Limb (tissue), 2 donors: ENCODE measurements at regions not wholly inside any gene's neighbourhood (a gene's known extent, or its start where the extent isn't known, plus 50 kb on each side); places are given as distances from the start of the nearest gene placed in this dataset.

Source experiments
- DNase-seq, 2 donors: peaks; one replicate each; pipeline ENCODE4 v3.0.0-alpha.2; 2016; ENCODE audit errors: extremely low spot score in 2 of 2

DNA sequence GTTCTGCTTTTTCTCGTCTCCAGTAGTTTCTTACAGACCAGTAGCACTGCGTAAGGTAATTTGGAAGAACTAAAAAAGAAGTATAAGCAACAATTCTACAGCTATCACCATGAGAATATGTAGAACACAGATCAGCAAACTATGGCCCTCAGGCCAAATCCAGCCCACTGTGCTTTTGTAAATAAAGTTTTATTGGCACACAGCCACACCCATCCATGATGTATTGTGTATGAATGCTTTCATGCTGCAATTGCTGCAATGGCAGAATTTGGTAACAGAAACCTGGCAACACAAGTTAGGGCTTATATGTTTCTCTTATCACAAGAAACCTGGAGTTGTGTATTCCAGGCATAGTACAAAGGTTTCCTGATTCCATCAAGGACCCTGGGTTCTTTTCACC is 386.8 kb upstream of the TSHZ2 start:
- DNase-seq, result no peak

DNA sequence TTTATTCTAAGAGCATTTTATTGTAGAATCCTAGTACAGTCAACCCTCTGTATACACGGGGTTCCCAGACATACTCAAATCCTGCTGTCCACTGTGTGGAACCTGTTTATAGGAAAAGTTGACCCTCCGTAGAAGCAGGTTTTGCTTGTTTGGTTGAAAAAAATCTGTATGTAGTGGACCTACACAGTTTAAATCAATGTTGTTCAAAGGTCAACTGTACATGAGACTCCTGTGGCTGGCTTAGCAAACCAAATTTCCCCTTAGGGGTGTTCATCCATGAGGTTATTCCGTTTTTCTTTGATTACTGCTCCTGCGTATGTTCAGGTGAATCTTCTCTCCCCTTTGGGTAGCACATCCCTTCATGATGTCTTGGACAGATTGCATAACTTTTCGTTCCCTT is 387.0 kb upstream of the ZFP64 start:
- no peak for DNase-seq

DNA sequence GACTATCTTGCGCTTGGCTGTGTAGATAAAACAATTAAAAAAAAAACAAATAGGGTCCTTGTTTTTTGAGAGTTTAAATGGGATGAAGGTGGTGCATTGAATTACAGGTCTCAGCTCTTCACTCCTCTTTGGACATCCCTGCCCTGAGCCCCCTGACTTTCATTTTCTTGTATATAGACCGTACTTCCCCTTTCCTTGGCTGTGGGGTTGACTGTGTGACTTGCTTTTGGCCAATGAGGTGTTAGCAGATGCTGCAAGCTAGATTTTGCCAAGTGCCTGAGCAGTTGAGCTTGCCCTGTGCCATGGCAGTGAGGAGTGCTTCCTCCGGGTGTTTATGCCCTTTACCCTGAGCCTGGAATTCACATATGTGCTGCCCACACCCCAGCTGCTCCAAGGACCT is 386.1 kb upstream of the ZFP64 start:
- no peak for DNase-seq

DNA sequence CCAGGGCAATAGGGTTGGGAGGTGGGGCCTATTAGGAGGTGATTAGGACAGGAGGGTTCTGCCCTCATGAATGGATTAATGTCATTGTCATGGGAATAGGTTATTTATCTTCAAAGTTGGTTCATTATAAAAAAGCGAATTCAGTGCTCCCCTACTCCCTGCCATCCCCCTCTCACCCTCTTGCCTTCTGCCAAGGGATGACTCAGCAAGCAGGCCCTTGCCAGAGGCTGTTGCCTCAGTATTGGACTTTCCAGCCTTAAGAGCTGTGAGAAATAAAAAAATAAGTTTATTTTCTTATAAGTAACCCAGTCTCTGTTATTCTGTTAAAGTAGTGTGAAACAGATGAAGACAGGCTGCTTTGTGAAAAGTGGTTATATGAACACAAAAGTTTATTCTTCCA is 381.1 kb upstream of the ZFP64 start:
- DNase-seq, result no peak

DNA sequence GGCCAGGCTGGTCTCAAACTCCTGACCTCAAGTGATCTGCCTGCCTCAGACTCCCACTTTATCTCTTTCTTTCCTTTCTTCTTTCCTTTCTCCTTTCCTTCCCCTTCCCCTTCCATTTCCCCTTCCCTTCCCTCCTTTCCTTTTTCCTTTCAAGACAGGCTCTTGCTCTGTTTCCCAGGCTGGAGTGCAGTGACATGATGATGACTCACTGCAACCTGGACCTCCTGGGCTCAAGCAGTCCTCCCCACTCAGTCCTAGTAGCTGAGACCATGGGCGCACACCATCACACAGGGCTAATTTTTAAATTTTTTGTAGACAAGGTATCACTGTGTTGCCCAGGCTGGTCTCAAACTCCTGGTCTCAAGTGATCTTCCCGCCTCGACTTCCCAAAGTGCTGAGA is 377.6 kb upstream of the ZFP64 start:
- no peak for DNase-seq

DNA sequence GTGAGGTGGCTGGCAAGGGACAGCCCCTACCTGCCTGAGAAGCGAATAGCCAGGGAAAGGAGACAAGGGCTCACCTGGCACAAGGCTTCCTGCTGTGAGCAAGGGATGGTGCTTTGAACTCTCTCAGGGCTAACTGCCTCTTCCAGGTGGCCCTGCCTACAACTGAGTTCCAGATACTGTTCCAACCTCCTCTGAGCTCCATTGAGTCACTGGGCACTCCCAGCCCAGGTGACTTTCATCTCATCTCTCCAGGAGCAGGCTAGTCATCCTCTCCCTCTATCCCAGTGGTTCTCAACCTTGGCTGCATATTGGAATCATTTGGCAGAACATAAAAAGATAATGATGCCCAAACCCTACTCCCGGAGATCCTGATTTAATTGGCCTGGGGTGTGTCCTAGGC is 374.0 kb upstream of the ZFP64 start:
- no peak for DNase-seq

DNA sequence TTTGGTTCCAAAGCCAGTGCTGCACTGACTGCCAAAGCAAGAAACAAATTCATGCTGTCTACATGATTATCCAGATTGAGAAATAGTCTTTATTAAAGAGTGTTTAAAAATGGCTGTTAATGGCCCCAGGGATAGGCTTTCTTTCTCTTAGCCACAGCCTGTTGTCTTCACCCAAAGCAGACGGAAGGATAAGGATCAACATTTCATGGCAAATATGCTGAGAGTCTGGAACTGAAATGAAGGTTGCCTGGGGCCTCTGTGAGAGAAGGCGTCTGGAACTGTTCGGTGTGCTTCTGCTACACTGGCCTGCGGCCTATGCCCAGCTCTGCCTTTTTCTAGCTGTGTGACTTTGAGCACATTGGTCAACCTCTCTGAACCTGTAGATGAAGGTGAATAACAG is 373.0 kb upstream of the ZFP64 start:
- DNase-seq, result no peak

DNA sequence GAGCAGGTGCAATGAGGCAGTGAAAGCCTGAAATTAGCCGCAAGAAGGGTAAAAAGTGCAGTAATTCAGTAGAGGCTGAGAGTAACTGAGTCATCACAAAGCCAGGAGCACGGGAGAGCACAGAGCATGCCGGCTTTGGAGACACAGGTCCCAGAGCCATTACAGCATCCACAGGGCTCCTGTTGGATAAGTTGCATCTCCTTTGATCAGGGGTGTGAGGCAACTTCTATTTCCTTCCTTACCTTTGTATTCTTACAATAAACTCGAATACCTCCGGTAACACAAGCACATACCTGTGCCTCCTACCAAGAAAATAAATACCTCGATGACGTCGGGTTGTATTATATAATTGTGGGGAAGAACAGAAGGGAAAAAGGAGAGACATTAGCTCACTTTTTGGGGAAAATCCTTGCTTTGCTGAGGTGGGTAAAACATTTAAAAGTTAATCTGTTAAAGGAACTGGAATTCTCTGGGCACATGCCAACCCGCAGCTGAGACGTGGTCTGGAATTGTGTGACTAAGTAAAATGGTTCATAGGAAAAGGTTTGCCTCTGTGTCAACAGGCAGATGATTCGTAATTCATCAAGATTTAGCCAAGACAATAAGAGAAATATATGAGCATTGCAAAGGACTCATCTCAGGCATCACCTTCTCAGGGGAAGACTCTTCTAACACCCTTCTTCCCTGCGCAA is 360.7 kb upstream of the ZFP64 start:
- DNase-seq, result no peak

DNA sequence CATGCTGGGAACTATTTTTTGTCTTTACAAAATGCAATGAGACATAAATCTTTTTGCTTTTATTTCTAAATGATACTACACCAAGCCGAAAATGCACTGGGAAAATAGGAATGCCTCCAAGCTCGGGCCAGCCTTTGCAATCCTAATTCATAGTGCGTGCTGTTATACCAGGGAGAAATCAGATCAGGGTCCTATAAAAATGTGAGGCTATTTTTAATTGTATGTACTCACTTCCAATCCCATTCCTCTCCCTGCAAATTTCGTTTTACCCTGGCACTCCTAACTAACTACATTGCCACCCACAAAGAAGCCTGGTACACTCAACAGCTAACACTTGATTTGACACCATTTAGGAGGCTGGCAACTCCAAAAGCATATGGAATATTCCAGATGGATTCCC is 350.6 kb upstream of the ZFP64 start:
- DNase-seq, result no peak

DNA sequence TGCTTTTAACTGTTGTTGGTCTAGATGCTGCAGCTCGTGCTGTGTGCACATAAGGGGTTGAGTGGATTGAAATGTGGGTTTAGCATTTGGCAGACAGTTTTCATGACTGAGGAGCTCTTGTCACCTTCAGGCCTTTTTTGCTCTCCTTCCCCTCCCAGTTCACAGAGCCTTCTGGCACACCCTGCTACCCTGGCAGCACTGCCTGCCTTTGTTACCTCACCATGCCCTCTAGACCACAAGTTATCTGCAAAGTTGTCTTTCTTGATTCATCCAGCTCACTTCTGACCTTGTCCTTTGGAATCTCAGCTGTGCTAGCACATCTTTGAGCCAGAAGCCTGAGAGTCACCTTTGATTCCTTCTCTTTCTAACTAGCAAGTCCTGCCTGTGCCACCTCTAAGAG is 348.9 kb upstream of the ZFP64 start:
- DNase-seq, result no peak

DNA sequence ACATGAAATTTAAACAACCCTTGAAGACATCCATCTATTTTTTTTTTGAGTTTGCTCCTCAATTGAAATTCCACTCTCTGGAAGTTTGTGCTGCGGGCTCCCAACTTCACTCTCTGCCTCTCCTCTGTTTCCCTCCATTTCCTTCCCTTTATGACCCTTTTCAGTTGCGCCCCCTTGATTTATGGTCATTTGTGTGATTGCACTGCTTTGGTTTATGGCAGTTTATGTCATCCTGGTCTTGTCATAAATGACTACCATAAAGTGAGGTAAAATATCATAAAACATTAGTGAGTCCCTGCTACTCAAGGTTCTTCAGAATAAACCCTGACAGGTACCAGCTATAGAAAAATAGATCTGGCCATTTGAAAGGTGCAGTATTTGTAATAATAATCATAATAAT is 348.3 kb upstream of the ZFP64 start:
- no peak for DNase-seq

DNA sequence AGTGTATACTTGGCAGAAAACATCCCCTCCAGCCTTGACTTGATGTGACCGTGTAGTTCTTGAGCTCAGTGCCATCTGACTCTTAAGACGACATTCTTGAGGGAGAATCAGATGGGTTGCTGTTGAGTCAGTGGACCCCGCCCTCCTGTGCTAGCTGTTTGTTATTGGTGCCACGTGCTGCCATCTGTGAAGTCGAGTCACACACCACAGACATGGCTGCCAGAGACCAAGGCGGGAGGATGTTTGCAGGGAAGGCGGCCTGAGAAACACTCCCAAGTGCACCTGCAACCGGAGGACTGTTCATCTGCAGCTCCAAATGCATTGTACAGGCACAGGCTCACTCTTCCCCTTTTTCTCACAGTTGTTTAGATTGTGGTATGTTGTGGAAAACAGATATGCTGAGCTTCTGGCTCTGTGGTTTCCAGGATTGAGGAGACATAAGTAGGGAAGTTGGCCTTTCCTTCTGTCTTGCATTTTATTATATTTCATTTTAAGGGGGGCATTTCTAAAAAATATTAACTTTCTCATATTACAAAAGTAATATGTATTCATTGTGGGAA is 345.3 kb upstream of the ZFP64 start:
- no peak for DNase-seq

DNA sequence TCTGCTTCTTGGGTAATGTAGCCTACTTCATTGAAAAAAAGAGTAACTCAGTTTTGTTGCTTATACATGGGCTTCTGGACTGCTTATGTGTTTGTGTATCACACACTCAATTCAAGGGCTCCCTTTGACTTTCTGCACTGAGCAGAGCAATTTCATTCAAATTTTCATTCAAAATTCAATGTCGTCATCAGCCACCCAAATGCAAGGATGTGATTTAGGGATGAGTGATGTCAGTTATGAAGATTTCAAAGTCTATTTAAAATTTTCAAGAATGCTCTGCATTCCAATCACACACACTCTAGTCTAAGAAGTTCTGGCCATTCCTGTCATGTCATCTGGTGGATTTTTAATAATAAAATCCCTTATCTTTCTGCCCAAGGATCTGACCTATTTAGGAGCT is 344.5 kb upstream of the ZFP64 start:
- DNase-seq, result no peak

DNA sequence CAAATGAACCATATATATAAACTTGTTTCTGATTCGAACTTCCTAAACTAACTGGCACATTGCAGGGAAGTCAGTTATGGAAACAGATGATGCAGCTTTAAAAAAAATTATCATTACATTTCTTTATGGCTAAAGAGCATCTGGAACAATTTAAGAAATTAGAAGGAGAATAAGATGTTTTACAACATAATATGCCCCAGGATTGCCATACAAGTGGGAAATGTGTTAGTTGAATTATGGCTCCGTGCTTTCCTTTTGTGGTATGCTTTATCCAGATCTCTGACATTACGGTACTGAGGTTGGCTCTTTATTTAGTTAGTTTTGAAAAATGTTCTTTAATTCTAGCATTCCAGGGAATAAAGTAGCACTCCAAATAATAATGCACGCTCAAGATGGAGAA is 343.0 kb upstream of the ZFP64 start:
- peak in 1 of 2 donors; percentile 3 for DNase-seq

DNA sequence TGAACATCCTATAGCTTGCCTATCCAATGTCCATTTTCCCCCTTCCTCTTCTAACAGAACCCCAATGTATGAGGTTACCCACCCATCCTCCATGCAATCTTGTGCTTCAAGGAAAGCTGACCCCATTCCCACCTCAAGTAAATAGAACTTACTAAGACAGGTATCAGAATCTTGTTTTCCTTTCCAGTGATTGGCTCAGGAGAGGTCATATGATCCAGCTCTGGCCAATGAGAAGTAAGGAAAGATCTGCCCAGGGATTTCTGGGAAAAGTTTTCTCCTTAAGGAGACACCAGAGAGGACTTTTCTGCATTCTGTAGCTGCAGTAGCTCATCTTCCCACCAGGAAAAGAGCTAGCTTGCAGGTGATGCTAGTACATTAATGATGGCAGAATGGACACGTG is 341.8 kb upstream of the ZFP64 start:
- no peak for DNase-seq

DNA sequence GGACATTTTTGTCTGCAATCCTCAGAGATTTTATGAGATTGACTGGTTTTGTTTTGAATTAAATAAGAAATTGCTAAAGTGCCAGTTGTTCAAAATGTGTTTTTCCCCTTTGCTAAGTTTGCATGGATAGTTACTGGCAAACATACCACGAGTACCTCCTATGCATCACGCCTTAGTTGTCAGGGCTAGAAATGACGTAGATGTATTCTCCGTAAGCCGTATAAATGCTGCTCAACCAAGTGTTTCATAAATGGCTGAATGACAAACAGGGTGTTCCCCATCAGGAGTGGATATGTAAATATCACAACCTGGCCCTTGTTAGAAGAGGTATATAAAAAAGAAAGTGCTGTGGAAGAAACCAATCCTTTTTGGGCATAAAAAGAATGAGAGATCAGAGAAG is 341.1 kb upstream of the ZFP64 start:
- no peak for DNase-seq

DNA sequence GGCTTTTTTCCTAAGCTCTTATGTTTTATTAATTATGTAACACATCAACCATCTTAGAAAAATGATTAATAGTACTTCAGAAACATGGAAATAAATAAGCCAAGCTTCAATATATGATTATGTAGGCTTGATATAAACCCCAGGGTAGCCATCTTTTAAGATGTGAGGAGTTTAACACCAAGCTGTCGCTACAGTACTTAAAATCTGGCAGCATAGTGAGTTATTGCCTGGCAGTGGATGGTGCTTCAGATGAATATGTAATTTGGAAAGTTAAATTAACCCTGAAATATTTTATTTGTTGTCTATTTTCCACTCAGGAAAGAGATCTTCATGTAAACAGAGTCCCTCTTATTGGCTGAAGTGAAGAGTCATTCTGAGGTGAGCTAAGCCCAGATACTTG is 339.0 kb upstream of the ZFP64 start:
- no peak for DNase-seq

DNA sequence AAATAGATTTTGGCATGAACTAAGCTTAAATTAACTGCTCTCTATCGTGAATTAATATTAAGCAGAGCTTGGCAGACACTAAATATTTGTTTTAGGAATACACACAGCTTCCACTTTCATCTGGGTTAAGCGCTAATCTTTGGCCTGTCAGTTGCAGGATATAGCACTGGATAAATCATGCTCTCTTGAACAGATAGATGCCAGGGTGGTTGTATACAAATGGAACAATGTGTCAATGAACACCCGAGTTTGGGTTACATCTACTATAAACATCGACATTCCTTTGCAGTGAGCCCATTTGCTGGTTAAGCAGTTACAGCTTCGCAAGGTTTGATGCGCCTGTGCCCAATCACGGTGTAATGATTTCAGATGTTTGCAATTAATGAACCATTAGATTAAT is 338.2 kb upstream of the ZFP64 start:
- DNase-seq, result no peak

DNA sequence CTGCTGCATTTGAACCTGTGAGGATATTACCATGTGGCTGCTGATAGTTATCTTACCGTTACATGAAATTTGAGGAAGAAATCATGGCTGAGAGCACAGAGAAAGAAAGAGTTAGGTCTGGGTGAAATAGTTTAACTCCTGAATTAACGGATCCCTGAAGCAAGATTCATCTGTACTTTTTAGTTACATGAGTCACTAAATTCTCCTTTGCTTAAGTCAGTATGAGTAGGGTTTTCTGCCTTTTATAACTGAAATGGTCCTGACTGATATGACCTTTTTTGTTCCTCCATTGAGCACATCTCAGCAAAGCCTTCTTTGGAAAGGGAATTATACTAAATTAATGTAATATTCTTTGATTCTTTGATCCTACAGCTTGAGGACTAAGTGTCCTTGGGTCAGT is 333.3 kb upstream of the ZFP64 start:
- no peak for DNase-seq

DNA sequence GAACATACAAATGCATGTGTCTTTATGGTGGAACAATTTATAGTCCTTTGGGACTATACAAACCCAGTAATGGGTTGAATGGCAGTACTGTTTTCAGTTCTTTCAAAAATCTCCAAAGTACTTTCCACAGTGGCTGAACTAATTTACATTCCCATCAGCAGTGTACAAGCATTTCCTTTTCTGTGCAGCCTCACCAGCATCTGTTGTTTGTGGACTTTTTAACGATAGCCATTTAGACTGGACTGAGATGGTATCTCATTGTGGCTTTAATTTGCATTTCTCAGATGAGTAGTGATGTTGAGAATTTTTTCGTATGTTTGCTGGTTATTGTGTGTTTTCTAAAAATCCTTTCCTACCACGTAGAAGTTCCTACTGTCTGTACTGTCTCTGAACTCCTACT is 327.2 kb upstream of the ZFP64 start:
- no peak for DNase-seq

DNA sequence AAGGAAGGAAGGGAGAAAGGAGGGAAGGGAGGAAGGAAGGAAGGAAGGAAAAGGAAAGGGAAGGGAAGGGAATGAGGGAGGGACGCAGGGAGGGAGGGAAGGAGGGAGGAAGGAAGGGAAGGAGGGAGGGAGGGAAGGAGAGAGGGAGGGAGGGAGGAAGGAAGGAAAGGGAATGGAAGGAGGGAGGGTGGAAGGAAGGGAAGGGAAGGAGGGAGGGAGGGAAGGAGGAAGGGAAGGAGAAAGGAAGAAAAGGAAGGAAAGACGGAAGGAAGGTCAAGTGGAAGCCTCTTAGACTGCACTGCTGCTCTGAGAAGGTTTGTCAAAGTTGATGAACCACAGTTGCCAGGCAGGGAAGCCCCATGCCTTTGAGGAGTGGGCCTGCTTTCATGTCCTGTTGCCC is 324.3 kb upstream of the ZFP64 start:
- DNase-seq, result no peak

DNA sequence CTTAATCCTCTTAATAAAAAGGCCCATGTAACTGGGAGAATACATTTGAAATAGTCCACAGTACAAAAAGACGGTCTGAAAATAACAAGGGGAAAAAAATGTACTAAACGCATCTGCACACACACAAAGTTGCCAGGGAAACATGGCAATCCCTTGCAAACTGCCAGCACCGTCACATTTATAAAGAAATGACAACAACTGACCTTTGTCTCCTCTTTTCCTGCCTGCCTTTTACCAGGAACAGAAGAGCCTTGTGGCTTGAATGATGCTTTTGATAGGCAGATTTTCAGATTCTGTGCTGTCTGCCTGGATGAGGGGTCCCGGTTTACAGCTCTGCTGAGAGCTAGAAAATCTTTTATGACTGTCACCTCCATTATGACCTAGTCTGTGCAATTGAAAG is 308.6 kb upstream of the ZFP64 start:
- no peak for DNase-seq

DNA sequence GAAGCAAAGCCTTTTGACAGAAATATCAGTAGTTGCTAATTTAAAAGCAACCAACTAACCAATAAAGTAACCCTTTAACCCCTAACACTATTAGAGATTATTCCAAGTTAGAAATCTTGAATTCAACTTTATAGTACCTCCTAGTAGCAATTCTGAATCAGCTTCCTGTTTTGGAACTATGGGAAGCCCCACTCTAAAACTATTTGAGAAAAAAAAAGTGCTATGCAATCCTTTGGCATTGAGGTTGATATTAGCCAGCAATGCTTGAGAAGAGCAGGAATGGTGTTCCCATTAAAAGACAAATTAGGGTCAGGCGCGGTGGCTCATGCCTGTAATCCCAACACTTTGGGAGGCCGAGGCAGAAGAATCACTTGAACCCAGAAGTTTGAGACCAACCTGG is 306.2 kb upstream of the ZFP64 start:
- DNase-seq, result no peak

DNA sequence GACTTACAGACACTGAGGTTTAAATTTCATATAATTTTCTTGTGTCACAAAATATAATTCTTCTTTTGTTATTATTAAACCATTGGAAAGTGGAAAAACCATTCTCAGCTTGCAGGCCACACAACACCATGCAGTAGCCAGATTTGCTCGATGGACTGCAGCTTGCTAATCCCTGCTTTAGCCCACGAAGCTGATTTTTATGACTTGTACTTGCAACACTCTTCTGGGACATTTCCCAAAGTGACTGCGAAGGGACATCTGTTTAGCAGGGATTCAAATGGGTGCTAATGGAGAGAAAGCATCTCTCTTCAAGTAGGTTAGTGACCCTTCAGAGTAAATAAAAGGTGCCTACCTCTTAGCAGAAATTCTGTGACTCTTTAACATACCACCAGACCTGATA is 304.6 kb upstream of the ZFP64 start:
- no peak for DNase-seq
